Activated naive CD4-positive, alpha-beta T cell (primary cell): ENCODE measurements at regions not wholly inside any gene's neighbourhood (a gene's known extent, or its start where the extent isn't known, plus 50 kb on each side); places are given as distances from the start of the nearest gene placed in this dataset.

Experiments
- DNase-seq, 4 experiments: peaks; one replicate each; lab custom pipeline; 2025; lab: John Stamatoyannopoulos, UW

GRCh38 chr5:71948206-71948605, 159.1 kb upstream of the MAP1B start:
- no peak for DNase-seq

GRCh38 chr5:71949772-71950171, 157.5 kb upstream of the MAP1B start:
- DNase-seq, result no peak

GRCh38 chr5:71953866-71954265, 153.4 kb upstream of the MAP1B start:
- no peak for DNase-seq

- DNase-seq, result no peak
Observed at GRCh38 chr5:71954329-71954728, 152.9 kb upstream of the MAP1B start.

- no peak for DNase-seq
Observed at GRCh38 chr5:71955723-71956122, 151.6 kb upstream of the MAP1B start.

- no peak for DNase-seq
Observed at GRCh38 chr5:71957292-71957898, 149.9 kb upstream of the MAP1B start.

- no peak for DNase-seq
Observed at GRCh38 chr5:71960195-71960594, 147.1 kb upstream of the MAP1B start.

GRCh38 chr5:71961786-71962185, 145.5 kb upstream of the MAP1B start:
- no peak for DNase-seq

- no peak for DNase-seq
Observed at GRCh38 chr5:71969460-71969859, 137.8 kb upstream of the MAP1B start.

GRCh38 chr5:71971862-71972261, 135.4 kb upstream of the MAP1B start:
- DNase-seq, result no peak

GRCh38 chr5:71972777-71973473, 134.3 kb upstream of the MAP1B start:
- DNase-seq, result no peak

GRCh38 chr5:71973563-71973962, 133.7 kb upstream of the MAP1B start:
- DNase-seq, result no peak

- DNase-seq, result no peak
Observed at GRCh38 chr5:71974165-71974564, 133.1 kb upstream of the MAP1B start.

- DNase-seq, result no peak
Observed at GRCh38 chr5:71974622-71975021, 132.7 kb upstream of the MAP1B start.

- DNase-seq, result no peak
Observed at GRCh38 chr5:71976449-71976848, 130.8 kb upstream of the MAP1B start.

- no peak for DNase-seq
Observed at GRCh38 chr5:71977311-71977710, 130.0 kb upstream of the MAP1B start.

GRCh38 chr5:71978216-71978615, 129.1 kb upstream of the MAP1B start:
- DNase-seq, result no peak

GRCh38 chr5:71982717-71983395, 124.4 kb upstream of the MAP1B start:
- no peak for DNase-seq

GRCh38 chr5:71986101-71986500, 121.2 kb upstream of the MAP1B start:
- DNase-seq, result no peak

GRCh38 chr5:71988808-71989207, 118.5 kb upstream of the MAP1B start:
- DNase-seq, result no peak

GRCh38 chr5:71993600-71993999, 113.7 kb upstream of the MAP1B start:
- DNase-seq, result no peak

- DNase-seq, result no peak
Observed at GRCh38 chr5:71996789-71997188, 110.5 kb upstream of the MAP1B start.

- no peak for DNase-seq
Observed at GRCh38 chr5:71998746-71999145, 108.5 kb upstream of the MAP1B start.
